Activated CD8-positive, alpha-beta memory T cell treated with anti-CD3 and anti-CD28 coated beads for 1 hour (primary cell): ENCODE measurements at regions not wholly inside any gene's neighbourhood (a gene's known extent, or its start where the extent isn't known, plus 50 kb on each side); places are given as distances from the start of the nearest gene placed in this dataset.

Source experiments
- DNase-seq, 2 donors: peaks; one replicate each; pipeline ENCODE4 v3.0.0-alpha.2; 2020; ENCODE audit warnings: low read depth in 1 of 2; ENCODE audit errors: extremely low read depth in 1 of 2

DNA sequence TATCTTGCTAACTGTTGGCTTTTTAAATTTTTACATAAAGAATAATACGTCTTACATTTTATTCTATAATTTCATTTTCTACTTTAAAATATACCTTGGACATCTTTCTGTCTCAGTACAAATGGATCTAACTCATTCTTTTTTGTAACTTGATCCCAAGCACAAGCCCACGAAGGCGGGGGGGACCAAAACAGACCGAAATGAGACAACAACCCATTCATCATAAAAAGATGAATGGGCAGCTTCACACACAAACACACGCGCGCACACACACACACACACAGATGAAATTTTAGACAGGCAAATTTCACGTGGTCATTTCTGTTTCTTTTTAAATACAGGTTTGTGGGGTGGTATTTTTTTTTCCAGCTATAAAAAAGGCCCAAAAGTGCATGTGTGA, 271.3 kb upstream of the TOPAZ1 start:
- DNase-seq: no peak

DNA sequence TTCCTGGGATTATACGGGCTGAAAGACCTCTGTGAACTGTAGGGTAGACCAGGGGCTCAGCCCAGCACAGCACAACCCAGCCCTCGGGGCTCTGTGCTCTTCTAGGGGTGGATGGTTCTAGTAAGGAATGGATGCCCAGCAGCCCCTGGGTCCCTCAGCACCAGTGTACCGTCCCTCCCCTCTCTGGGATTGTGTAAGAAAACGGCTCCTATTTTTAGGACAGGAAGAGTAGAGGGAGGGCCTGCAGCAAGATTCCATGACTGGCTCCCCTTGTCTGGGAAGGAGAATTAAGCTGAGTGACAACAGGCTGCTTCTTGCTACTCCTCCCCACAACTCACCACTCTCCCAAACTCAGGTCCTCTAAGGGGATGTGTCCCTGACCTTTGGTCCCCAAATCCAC, 270.8 kb upstream of the TOPAZ1 start:
- DNase-seq: no peak

DNA sequence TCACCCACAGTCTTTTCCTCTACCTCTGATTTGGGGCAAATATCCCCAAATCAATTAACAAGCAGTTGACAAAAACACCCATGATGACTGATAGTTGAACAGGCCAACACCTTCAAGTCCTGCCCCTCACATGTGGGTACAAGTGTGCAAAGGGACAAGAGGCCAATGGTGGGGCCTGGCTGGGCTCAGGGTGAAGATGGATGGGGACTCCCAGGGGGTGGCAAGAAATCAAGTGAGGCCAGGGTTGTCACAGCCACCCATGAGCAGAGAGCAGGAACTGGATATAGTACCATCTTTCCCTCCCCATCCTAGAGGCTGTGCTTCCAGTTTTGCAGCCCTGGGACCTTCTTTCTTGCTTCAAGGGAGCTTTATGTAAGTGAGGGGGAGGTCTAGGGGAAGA, 270.2 kb upstream of the TOPAZ1 start:
- DNase-seq: no peak

DNA sequence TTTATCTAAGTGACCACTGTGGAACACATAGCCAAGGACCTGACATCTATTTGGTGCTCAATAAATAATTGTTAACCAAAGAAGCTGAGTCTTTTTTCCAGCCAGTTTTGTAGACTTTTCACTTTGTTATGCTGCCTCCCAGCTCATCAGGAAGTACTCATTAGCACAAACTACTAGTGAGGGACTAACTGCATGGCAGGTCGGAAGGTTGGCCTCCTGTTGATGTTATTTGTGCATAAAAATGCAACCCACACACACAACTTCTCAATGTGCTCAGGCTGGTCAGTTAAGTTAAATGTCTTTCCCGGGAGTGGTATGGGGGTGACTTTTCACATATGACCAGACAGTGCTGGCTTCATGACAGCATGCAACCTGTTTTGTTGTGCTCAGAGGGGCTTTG, 263.0 kb upstream of the TOPAZ1 start:
- DNase-seq: no peak

DNA sequence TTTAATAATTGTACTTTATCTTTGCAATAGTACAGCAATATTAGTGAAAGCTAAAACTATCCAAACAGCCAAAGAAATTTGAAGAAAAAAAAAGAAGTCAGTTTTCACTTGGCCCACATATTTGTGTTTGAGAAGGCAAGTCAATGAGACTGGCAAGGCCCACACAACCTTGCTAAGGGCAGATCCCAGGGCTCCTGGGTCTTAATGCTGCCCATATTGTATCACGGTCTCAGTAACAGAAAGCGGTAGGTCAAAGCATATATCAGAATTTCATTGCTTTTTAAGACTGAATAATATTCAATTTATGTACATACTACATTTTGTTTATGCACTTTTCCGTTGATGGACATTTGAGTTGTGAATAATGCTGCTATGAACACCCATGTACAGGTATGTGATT, 262.0 kb upstream of the TOPAZ1 start:
- DNase-seq: no peak

DNA sequence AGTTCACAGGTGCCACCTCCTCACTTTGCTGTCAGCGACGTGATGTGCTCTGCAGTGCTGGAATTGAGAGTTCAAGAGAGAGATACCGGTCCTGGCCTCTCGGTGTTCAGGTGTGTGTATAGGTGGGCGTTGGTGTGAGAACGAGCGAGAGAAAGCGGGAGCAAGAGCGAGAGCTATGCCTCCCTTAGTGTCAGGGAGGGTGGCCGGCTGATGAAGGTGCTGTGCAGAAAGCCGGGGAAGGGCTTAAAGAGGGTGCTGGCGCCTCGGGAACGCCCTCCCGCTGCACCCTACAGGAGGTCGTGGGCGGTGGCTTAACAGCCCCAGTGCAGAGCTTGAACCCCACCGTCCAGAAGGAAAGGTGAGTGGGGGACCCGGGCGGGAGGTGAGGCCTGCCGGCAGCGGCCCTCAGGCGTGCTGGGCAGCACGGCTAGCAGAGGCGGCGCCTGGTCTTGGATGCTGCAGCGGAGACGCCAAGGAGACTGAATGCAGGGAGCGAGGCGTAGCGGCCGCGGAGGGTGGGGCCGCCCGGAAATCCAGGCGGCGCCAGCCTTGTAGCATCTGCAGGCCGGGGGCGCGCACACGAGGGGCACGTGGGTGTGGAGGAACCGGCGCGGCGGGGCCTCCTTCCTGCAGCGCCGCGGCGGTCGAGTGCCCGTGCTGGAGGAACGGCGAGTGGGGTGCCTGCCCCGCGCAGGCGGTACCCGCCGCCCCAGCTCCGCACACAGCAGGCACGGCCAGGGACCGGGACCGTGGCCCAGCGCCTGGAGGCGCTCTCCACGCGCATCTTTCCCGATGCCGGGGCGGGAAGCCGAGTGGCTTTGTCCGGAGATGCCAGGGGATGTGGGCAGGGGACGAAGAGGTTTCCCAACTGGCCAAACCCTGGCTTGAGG, 246.8 kb upstream of the TOPAZ1 start:
- no peak for DNase-seq

DNA sequence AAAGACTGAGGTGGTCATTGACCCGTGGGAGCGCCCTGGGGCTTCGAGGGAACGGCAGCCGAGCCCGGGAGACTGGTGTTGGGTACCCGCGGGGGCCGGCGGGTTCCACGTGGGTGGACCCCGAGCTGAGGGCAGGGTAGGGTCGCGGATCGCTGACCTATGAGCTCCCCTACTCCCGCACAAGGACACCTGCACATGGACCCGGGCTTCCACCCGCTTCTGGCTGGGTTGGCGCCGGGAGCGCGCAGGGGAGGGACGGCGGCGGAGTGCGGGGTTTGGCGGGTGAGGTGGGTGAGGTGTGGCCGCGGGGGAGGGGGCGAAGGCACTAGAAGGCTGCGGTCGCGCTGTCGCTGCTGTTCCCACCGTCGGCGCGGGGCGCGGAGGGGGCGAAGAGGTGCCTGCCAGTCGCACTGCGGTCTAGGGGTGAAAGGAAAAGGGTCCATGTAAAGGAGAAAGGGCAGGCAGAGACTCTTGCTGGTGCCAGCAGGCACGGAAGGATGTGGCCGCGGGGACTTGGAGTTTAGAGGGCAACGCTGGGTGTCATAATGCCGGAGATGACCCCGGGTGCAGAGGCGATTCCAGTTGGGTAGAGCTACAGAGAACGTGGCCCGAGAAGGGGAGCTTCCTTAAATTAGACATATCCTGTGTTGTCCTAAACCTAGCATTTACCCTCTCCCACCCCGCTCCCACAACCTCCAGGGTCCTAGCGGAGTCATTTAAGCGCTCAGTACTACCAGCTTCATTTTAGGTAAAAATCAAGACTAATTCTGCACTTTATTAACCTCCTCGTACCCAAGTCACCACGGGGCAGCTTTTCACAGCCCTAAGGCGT, 245.9 kb upstream of the TOPAZ1 start:
- no peak for DNase-seq

DNA sequence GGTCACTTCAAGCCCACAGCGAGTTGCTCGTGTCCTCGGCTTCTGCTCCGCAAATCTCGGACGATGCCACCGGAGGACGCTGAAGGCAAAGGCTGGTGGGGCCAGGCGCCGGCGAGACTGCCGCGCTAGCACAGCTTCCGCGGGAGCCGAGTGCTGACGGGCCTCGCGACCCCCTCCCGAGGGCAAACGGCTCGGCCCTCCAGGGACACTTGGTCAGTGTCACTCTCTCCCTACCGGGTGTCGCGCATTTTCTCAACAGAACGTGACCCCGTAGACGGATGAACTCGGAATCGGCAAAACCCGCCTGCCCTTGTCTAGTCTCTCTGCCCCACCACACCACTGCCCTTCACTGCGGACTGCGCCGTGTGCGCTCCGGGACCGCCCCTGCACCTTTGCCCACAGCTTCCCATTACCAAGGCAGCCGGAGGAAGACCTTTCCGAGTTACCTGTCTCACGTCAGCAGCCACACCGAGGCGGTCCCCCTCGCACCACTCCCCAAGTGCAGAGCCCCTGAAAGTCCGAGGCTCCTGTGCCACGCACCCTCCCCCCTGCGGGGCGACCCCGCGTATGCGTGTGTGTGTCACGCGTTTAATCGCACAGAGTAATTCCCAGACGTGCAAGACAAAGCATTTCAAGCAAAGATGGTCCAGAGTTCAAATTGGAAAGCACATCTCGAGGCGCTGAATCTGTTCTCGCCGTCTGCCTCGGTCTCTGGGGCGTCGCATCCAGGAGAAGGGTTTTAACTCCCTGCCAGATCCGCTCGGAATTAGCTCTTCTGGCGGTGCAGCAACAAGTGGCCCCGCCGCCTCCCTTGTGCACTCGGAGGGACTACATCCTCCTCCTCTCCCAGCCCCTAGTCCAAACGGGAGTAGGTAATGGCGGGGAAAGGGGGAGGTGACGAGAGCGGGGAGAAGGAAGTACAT, 245.0 kb upstream of the TOPAZ1 start:
- DNase-seq: no peak

DNA sequence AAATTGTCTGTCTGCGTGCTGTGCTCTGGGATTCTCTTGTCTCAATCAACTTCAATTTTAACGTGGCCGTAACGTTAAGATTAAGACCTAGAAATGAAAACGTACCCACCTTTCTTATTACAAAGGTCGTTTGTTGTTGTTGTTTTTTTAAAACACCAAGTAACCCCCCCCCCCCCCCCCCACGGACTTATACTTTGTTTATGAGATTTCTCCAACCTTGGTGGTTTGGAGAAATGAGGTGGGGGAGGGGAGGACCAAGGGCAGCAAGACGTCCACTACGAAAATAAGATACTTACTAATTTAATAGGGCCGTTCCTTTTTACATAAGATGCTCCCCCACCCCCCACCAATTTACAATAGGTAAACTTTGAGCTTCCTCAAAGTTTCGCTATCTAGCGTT, 244.4 kb upstream of the TOPAZ1 start:
- DNase-seq: no peak

DNA sequence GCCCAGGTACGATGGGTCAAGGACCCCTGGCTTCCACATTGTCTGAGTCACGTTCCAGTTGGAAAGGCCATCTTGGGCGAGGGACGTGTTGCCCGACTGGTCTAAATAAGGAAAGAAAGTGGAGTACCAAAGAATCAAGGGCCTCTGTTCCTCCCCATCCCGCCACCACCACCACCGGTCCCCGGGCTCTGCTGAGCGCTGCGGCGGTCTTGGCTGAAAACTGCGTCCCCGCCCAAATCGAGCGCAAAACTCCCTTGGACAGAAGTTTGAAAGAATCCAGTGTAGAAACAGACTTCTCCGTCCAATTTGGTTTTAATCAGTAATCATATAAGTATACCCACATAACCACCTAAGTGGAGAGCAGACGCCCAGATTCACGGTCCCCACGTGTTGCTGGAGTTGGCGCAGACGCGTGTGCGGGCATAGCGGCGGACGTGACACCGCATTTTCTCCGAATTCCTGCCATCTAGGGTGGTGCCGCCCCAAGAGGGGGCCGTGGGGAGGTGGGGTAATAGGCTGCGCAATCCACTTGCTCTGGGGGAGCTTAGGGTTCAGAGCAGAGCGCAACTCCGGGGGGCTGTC, 243.8 kb upstream of the TOPAZ1 start:
- no peak for DNase-seq

DNA sequence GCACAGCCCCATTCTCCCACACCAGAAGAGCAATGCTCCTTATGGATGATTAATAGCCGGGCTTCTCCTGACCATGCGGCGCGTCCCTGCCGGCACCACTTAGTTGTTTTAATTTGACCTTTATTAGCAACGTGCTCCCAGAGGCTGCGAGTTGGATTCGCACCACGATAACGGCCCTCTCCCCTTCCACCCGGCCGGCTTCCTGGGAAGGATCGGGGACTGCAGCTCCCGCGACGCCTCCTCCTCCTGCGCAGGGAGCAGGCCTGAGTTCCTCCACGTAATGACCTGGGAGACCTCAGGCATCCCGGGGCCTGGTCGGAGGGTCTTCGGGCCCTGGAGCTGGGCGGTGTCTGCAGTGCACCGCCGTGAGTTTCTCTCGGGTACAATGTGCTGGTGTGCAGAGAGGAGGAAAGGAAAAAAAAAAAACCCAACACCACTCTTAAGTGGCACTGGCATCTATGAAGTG, 243.3 kb upstream of the TOPAZ1 start:
- no peak for DNase-seq

DNA sequence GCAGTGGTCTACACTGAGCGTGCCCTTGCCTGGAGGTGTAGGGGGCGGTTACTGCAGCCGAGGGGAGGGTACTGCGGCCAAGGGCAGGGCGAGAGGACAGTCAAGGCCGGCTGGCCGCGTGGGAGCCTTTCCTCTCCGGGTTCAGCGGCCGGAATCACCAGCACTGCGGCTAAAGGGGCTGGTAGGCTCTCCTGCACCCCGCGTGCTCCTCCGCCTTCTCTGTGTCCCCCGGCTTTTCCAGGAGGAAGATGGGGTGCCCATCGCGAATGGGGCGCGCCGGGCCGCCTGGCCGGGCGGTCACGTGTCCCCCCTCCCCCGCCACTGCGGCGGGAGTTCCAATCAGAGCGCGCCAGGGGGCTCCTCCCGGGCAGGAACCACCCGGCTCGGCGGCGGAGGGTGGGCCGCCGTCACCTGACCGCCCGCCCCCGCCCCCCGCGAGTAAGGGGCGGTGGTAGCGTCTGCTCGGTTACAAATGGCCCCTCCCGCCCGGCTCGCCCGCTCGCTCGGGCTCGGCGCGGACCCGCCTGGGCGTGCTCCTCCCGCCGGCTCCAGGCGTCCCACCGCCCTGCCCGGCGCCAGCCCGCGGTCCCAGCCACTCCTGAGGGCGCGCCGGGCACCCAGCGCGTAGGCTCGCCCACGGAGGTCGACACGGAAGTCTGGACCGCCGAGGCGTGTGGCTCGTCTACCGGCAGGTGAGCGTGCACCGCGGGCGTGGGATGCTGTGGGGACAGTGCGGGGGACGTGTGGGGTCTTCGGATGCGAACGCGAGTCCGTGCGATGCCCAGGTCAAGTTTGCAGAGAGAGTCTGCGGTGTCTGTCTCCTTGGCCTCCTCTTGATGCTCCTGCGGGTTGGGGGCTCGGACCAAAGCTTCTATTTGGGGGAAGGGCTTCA, 242.6 kb upstream of the TOPAZ1 start:
- DNase-seq: no peak

DNA sequence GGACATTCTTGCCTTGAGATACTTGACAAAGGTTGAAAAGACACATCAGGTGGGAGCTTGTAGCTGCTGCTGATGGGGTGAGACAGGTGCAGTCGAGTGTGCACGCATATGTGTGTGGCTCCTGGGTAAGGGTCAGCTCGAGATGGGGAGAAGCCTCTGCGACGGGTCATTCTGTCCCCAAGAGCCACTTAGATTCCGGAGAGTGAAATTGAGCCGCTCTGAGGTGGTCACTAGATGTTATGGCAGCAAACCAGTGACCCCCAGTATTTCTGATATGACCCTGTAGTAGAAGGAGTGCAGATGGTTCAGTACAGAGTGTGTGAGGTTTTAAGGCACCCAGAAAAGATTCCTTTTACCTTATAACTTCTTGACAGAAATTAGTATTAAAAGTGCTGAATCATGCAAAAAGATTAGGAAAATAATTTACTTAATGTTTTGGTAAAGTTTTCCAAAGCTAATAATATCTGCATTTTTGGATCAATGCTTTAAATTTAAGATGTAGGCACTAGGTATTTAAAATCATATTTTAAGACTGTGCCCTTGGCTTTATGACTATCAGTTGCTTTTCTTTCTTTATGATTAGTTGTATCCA, 241.9 kb upstream of the TOPAZ1 start:
- DNase-seq: no peak

DNA sequence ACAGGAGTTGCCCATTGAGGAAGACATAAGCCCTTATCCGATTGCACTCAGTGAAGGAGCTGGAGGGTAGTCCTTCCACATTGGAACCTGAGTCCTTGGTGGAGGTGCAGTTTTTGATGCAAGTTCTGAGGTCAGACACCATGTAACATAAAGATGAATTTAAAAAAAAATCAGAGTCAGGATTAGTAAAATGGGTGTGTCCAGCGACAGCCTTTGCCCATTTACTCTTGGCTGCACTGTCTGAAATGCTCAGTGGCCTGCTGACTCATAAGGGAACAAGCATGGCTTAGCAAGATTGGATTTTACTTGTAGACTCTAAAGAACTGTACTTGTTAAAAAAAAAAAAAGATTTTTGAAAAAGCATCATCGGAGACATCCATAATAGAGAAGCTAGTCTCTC, 241.1 kb upstream of the TOPAZ1 start:
- DNase-seq: no peak

DNA sequence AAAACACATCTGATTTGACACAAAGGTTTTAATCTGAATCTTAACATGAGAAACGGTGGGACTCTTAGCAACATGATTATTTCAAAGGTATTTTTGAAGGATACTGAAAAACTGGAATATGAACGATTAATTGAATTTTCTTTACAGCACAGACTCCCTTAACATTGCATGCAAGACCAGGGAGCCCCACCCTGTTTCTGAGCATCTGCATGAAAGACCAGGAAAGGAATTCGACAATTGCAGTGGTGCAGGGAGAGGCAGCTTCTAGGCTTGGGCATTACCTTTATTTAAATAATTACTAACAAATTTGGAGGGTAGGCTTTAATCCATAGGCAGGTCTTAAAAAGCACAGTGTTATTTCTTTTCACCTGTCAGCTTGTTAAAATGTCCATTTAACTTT, 240.6 kb upstream of the TOPAZ1 start:
- DNase-seq: no peak

DNA sequence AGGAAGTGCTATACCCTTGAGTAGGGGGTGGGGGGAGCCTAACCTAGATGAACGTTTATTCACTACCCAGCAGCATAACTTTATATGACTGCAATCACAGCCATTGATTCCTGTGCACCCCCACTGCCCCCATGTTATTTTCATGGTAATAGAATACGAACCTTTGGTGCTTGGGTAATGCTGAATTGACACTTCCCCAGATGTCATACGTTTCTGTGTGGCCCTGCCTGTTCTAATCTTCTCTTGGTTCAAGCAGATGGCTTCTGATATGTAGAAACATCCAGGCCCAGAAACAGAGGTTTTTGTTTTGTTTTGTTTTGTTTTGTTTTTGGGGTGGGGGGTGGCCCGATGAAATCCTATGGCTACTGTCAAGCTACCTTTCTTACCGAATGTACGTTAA, 237.9 kb upstream of the TOPAZ1 start:
- DNase-seq: no peak

DNA sequence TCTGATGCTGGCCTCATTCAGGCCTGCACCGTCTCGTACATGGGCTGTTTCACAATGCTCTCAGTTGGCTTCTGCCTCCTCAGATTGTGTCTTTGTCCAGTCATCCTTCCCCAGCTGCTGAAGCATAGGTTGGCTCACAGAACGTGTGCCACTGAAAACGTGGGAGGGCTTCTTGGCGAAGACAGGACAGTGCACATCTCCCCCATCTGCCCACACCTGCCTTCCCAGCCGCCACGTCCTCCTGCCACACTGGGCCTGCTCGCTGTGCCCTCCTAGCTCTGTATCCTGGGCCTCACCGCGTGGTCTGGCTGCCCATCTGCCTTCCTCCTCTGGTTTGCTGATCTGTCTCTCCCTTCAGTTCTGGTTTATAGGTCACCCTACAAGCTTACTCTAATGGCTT, 230.0 kb upstream of the TOPAZ1 start:
- no peak for DNase-seq

DNA sequence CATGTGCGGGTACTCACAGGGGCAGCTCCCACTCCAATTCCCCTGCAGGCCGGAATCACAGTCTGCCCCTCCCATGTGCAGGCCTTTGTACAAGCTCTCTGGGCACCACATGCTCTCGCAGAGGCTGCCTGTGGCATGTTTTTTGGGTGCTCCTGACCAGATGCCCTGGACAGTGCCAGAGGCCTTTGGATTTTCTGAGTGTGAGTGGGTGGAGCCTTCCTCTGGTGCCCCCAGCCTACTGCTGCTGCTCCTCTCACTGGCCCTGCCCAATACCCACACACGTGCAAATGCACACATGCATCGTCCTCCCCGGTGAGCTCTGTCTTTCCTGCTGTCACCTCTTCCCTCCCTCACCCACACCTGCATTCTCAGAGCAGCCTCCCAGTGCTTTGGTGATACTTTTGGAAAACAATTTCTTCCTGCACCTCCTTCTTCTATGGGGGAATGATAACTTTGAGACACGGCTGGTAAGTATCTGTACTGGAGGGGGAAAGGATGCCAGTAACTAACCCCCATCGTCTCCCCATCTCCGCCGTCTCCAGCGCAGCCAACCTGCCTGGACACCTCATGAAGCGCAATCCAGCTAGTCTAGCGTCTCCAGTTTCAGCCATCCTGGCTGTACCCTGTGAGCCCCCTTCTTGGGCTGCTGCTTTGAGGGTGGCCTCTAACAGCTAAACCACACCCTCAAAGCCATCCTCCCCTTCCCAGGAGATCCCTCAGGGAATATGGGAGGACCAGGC, 229.4 kb upstream of the TOPAZ1 start:
- no peak for DNase-seq

DNA sequence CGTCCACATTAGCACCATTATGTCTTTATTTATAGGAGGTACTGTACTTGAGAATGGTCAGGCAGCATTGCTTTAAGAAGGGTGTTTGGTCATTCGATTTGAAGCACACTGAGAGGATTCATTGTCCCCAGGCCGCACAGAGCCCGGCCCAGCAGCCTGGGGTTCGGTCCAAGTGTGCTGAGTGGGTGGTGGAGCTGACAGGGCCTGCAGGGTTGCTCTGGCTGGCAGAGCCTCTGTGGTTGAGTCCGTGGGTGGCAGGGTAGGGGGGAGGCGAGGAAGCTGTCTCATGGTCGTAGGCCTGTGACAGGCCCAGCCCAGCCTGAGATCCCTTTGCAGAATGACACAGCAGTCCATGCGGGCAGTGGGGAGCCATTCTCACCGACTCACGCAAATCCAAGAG, 227.7 kb upstream of the TOPAZ1 start:
- no peak for DNase-seq
